Brain microvascular endothelial cell (primary cell): ENCODE measurements at regions not wholly inside any gene's neighbourhood (a gene's known extent, or its start where the extent isn't known, plus 50 kb on each side); places are given as distances from the start of the nearest gene placed in this dataset.
A peak's percentile ranks its signal among the peaks of the same experiment; 100 is the strongest.
"Not testable (repeated sequence)": the region's sequence is repeated elsewhere in the genome, so short reads cannot be mapped to it uniquely, and the experiment has no call there.

ENCODE experiments used
- DNase-seq: peaks from one replicate; pipeline ENCODE4 v3.0.0-alpha.2; 2020
- H3K27ac ChIP-seq: fragments of 250-450 bp; sonication (Bioruptor Pico); 2 replicates; pipeline ENCODE4 v1.5.1; 2020; ENCODE audit warnings: mild to moderate bottlenecking, moderate library complexity
- H3K27me3 ChIP-seq: fragments of 250-450 bp; sonication (Bioruptor Pico); replicated peaks from 2 replicates; pipeline ENCODE4 v1.5.1; 2020; ENCODE audit warnings: mild to moderate bottlenecking
- H3K36me3 ChIP-seq: fragments of 250-450 bp; sonication (Bioruptor Pico); replicated peaks from 2 replicates; pipeline ENCODE4 v1.5.1; 2020; ENCODE audit warnings: mild to moderate bottlenecking
- H3K4me3 ChIP-seq: 2 replicates; pipeline ENCODE4 v1.5.1; 2011; ENCODE audit warnings: low read depth, mild to moderate bottlenecking, control low read depth, low read length, moderate library complexity
- in situ Hi-C: cut with HindIII; loops from 2 replicates; pipeline ENCODE4 v1.10.0; 2017; ENCODE audit warnings: low sequenced_read_pairs, low pct_ligation_motif_present
- TF ChIP-seq, protein P1 (sequence below): IDR thresholded peaks from 2 replicates; pipeline ENCODE4 v1.5.1; 2011; ENCODE audit warnings: low read depth, mild to moderate bottlenecking, moderate library complexity, low read length, control low read depth, inconsistent platforms; ENCODE audit errors: missing control alignments

DNA sequence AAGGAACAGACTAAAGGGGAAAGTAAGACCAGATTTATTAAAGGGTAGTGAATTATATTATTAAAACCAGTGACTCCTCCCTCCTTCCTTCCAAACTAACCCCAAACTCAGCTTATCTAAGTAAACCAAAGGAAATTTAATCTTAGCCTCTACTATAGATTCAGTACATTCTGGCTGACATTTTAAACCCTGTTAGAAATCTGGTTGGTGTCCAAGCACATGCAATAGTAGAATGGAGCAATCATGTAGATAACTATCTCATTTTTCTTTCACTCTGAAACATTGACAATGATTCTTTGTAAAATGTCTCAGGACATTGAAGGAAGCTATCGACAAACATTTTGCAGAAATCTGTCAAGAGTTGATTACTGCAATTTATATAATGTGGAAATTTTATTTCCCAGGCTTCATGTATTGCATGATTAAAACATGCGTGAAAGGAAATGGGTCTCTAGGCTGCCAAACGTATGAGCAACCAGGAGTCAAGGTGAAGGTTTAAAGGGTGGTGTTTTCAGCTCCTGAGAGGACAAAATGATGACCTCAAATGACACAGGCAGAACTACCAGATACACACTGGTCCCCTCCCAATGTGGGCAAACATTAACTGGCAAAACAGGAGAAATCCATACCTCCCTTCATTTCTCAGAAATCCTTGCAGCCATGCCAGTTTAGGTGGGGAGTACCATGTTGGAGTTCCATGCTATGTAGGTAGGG, 58.2 kb upstream of the RBM47 start:
- Histone ChIP-seq H3K36me3 (no peaks in the 10 kb centered on the region), H3K4me3 (no peak overlapping the region), H3K27ac (no peak overlapping the region), H3K27me3 (no peaks in the 10 kb centered on the region)
- DNase-seq = no peak
- in situ Hi-C loops = no loop called here
- TF ChIP-seq, protein P1, sequence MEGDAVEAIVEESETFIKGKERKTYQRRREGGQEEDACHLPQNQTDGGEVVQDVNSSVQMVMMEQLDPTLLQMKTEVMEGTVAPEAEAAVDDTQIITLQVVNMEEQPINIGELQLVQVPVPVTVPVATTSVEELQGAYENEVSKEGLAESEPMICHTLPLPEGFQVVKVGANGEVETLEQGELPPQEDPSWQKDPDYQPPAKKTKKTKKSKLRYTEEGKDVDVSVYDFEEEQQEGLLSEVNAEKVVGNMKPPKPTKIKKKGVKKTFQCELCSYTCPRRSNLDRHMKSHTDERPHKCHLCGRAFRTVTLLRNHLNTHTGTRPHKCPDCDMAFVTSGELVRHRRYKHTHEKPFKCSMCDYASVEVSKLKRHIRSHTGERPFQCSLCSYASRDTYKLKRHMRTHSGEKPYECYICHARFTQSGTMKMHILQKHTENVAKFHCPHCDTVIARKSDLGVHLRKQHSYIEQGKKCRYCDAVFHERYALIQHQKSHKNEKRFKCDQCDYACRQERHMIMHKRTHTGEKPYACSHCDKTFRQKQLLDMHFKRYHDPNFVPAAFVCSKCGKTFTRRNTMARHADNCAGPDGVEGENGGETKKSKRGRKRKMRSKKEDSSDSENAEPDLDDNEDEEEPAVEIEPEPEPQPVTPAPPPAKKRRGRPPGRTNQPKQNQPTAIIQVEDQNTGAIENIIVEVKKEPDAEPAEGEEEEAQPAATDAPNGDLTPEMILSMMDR = no peak

DNA sequence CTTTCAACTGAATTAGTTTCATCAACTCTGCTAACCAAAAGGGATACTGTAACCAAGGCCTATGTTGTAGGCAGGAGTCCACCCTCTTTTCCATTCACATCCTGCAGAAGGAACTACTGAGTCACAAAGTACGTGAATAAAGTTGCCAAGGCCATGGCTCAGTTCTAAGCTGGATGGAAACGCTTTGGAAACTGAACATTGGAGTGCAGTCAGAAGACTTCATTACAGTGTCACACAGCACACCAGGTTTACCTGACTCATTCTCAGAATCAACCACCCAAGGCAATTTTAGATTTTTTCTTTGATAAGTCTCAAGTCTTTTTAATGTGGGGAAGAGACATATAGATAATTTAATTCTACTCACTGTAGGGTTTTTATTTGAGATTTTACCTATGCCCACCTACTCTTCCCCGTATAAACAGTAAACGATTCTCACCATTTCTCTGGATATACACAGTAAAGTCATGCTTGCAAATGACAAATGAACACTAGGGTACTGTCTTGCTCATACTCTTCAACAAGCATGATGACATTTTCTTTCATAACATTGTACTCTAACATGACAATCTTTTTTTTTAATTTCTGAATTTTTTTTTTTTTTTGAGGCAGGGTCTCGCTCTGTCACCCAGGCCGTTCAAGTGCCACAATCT, 58.9 kb upstream of the RBM47 start:
- Histone ChIP-seq H3K27ac (no peak overlapping the region), H3K36me3 (no peaks in the 10 kb centered on the region), H3K27me3 (no peaks in the 10 kb centered on the region), H3K4me3 (no peak overlapping the region)
- TF ChIP-seq, protein P1 = no peak
- in situ Hi-C loops = no loop called here
- no peak for DNase-seq

DNA sequence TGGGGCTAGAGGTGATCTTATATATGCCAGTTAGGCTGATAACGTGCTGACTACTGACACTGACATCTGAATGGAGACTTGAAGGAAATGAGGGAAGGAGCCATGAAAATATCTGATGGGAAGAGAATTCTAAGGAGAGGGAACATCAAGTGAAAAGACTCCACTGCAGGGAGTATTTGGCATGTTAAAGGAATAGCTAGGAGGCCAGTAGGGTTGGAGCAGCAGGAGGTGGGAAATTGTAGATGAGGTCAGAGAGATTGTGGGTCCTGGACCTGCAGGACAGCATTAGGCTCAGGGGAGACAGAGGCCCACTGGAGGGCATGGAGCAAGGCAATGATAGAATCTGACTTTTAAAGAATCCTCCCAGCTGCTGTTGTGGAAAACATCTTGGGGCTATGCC, 55.8 kb upstream of the NSUN7 start:
- Histone ChIP-seq H3K4me3 (no peak overlapping the region), H3K27ac (no peak overlapping the region), H3K27me3 (no peaks in the 10 kb centered on the region), H3K36me3 (no peaks in the 10 kb centered on the region)
- TF ChIP-seq, protein P1 = no peak
- no peak for DNase-seq
- in situ Hi-C loops = no loop called here

DNA sequence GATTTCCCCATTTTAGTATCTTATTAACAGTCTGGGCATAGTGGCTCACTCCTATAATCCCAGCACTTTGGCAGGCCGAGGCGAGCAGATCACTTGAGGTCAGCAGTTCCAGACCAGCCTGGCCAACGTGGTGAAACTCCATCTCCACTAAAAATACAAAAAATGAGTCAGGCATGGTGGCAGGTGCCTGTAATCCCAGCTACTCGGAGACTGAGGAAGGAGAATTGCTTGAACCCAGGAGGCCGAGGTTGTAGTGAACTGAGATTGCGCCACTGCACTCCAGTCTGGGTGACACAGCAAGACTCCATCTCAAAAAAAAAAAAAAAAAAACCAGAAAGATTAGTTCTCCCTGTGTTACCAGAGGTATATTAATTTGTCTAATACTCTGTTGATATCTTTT, 52.3 kb upstream of the NSUN7 start:
- not testable (repeated sequence) for H3K36me3 ChIP-seq, H3K27ac ChIP-seq, DNase-seq

DNA sequence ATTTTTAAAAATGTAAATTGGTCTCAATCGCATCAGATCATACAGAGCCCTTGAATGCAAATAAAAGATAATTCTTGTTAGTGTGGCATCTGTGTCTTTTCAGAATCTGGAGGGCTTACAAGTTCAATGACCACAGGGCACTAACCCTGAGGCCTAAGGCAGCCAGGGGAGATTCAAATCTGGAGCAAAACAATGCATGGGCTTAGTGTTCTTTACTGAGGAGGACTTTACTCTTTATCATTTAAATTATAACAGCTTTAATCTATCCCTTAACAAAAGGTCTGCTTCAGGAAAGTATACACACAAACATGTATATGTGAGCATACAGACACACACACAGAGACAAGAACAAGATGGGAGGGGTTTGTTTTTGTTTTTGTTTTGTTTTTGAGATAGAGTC, 51.0 kb upstream of the NSUN7 start:
- no peak overlapping the region for H3K4me3 ChIP-seq
- in situ Hi-C loops = no loop called here
- DNase-seq = no peak
- no peak overlapping the region for H3K27ac ChIP-seq
- TF ChIP-seq, protein P1 = no peak
- H3K36me3 ChIP-seq = no peaks in the 10 kb centered on the region
- H3K27me3 ChIP-seq = no peaks in the 10 kb centered on the region

More for the DNA sequence above, 52.3 kb upstream of the NSUN7 start:
- H3K4me3 ChIP-seq, in situ Hi-C loops, H3K27me3 ChIP-seq: not testable (repeated sequence)

DNA sequence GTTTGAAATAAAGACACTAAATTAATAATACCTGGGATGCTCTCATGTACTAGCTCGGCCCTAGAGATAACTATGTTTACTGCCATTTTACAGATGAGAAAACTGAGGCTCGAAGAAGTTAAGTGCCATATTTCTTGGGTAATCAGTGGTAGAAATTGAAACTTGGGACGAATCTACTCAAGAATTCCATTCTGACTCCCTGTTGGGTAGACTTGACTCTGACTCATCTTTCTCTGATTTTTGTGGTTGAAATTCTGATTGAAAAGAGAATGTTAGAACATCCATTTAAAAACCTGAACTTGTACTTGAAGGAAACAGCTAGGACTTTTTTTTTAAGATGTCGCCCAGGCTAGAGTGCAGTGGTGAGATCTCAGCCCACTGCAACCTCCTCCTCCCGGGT, 50.1 kb upstream of the NSUN7 start:
- Histone ChIP-seq H3K27ac (no peak overlapping the region), H3K36me3 (no peaks in the 10 kb centered on the region), H3K27me3 (no peaks in the 10 kb centered on the region), H3K4me3 (no peak overlapping the region)
- TF ChIP-seq, protein P1 = no peak
- DNase-seq = peak; percentile 31
- in situ Hi-C loops = no loop called here
